ENCODE measurements at regions not wholly inside any gene's neighbourhood (a gene's known extent, or its start where the extent isn't known, plus 50 kb on each side); places are given as distances from the start of the nearest gene placed in this dataset.

DNA sequence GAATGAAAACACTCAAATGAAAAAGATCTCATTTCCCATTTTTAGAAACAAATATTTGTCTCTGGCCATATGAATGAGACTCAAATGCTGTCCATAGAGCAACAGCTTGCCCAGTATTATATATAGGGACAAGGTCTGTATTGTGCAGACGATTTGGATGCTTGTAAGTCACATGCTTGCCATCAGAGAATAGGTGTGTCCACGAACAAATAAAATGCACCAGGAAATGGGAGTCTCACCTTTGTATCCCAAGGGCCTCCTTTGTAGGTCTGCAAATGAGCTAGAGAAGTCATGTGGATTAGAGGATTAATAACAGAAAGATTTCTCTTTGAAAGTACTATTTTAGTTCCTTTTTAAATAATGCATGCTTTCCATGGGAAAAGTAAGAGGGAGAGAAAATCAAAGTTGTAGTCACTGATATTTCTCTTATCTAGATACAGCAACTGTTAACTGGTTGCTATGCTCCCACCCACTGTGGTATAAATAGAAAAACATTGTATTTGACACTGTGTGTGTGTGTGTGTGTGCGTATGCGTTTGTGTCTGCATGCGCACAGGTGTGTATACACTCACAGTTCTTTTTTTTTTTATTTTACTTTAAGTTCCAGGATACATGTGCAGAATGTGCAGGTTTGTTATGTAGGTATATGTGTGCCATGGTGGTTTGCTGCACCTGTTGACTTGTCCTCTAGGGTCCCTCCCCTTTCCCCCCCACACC lies 383.4 kb upstream of the ARRDC4 start:
- POLR2A ChIA-PET, result no interaction called here
- CTCF ChIA-PET, result no interaction called here
- DNase-seq (ENCODE audit: extremely low spot score), result no peak
- TF ChIP-seq, protein P1, sequence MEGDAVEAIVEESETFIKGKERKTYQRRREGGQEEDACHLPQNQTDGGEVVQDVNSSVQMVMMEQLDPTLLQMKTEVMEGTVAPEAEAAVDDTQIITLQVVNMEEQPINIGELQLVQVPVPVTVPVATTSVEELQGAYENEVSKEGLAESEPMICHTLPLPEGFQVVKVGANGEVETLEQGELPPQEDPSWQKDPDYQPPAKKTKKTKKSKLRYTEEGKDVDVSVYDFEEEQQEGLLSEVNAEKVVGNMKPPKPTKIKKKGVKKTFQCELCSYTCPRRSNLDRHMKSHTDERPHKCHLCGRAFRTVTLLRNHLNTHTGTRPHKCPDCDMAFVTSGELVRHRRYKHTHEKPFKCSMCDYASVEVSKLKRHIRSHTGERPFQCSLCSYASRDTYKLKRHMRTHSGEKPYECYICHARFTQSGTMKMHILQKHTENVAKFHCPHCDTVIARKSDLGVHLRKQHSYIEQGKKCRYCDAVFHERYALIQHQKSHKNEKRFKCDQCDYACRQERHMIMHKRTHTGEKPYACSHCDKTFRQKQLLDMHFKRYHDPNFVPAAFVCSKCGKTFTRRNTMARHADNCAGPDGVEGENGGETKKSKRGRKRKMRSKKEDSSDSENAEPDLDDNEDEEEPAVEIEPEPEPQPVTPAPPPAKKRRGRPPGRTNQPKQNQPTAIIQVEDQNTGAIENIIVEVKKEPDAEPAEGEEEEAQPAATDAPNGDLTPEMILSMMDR (IDR thresholded peaks at IDR 0.05; ENCODE audit: control extremely low read depth, extremely low read depth, low read depth, missing control alignments), result no peak

DNA sequence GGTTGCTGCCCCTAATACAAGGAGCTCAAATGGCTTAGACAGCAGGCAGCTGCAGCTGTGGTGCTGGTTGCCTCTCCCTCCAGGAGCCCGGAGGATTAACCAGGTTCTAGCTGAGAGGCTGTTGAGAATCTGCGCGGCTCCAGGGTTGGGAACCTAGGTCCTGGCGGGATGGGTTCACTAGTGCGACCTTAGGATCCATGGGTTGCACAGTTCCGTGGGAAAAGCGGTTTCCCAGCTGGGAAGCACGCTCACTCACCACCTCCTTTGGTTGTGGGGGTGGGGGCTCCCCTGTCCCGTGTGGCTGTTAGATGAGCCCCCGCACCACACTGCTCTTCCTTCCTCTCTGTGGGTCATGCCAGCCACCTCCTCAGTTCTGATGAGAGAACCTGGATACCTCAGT lies 375.1 kb upstream of the ARRDC4 start:
- POLR2A ChIA-PET, result no interaction called here
- no peak for DNase-seq (ENCODE audit: extremely low spot score)
- CTCF ChIA-PET, result no interaction called here
- TF ChIP-seq, protein P1 (IDR thresholded peaks at IDR 0.05; ENCODE audit: control extremely low read depth, extremely low read depth, low read depth, missing control alignments), result no peak

DNA sequence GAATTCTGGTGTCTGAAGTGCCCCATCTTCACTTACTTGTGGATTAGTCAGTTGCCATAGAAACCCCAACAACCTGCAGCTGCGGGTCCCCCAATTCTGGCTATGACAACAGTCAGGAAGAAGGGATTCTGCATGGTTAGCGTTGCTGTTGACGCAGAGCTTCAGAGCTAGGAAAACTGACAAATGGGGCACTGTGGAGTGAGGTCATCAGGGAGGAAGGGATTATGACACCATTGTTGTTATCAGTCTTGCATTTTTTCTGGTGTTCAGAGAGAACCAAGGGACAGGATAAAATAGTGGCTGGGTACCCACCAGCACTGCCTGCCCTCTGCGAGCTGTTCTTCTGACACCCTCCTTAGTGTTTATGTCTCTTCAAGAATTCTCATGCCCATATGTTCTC lies 367.7 kb upstream of the ARRDC4 start:
- CTCF ChIA-PET, result no interaction called here
- TF ChIP-seq, protein P1 (IDR thresholded peaks at IDR 0.05; ENCODE audit: control extremely low read depth, extremely low read depth, low read depth, missing control alignments), result no peak
- DNase-seq (ENCODE audit: extremely low spot score), result no peak
- POLR2A ChIA-PET, result no interaction called here

DNA sequence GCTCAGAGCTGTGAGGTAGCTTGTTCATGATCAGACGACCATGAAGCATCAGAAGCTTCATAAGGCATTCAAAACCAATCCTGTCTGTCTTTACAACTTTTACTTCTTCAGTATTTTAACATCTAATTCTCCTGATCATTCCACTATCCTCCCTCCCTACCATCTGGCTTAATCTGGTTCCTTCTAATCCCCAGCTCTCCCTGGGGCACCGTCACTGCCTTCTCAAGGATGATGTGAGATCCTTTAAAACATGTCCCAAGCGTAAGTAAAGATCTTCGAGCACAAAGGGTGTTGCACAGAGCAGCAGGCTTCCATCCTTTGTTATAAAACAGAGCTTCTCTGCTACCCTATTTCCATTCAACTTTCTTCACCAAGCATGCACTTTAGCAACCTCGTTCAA lies 362.7 kb upstream of the ARRDC4 start:
- DNase-seq (ENCODE audit: extremely low spot score), result no peak
- ChIA-PET CTCF (interaction anchor here (1.0 to 1.7 kb wide), 2 partner anchors 9 to 14 kb away, joined by 3 to 4 read pairs; no protein-coding TSS in a partner anchor), POLR2A (no interaction called here)
- TF ChIP-seq, protein P1 (IDR thresholded peaks at IDR 0.05; ENCODE audit: control extremely low read depth, extremely low read depth, low read depth, missing control alignments), result no peak

DNA sequence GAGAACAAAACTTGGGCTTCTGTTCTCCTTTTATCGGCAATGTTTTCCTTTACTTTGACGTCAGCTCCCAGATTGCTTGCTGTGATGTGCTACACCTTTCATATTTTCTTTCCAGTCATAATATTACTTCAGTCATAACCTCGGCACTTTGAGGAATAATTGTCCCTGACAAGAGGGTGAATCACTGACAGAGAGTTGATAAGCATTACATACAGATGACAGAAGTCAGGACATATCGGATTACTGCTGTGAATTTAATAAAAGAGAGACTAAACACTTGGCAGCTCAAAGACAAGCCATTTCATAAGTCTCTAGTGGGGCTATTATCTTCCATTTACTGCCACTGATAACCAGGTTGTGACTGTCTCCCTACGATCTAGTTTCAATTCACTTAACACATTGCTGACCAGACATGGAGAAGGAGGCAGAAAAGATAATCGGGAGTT lies 362.1 kb upstream of the ARRDC4 start:
- DNase-seq (ENCODE audit: extremely low spot score), result no peak
- ChIA-PET POLR2A (no interaction called here), CTCF (interaction anchor here (1.0 to 1.7 kb wide), 2 partner anchors 9 to 14 kb away, joined by 3 to 4 read pairs; no protein-coding TSS in a partner anchor)
- TF ChIP-seq, protein P1 (IDR thresholded peaks at IDR 0.05; ENCODE audit: control extremely low read depth, extremely low read depth, low read depth, missing control alignments), result no peak

DNA sequence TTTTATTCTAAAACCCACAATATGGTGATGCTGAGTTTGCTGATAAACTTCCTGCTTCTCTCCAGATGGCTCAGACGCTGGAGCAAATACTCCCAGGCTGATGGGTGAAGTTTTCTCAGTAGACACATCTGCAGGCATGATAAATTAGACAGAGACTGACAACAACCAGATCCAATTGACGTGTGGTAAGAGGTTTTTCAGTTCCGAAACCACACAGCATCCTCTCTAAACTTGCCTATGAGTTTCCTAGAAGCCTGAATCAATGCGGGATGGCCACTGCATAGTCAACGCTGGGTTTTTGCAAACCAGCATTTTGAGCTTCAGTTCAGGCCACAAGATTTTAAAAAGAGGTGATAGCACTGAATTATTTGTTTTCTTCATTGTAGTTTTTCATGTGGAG lies 360.3 kb upstream of the ARRDC4 start:
- TF ChIP-seq, protein P1 (IDR thresholded peaks at IDR 0.05; ENCODE audit: control extremely low read depth, extremely low read depth, low read depth, missing control alignments), result no peak
- ChIA-PET POLR2A (no interaction called here), CTCF (interaction anchor here (1.3 kb wide), 1 partner anchor 13 kb away, joined by 3 read pairs; no protein-coding TSS in a partner anchor)
- DNase-seq (ENCODE audit: extremely low spot score), result no peak

Measured in GM10248 (cell line).